ENCODE measurements at regions not wholly inside any gene's neighbourhood (a gene's known extent, or its start where the extent isn't known, plus 50 kb on each side); places are given as distances from the start of the nearest gene placed in this dataset.
A peak's percentile ranks its signal among the peaks of the same experiment; 100 is the strongest.

- FAIRE-seq = no peak
- no peak for TF ChIP-seq MAZ (IDR thresholded peaks at IDR 0.05; ENCODE audit: borderline replicate concordance, low read depth, low read length)
- TF ChIP-seq ZC3H11A (IDR thresholded peaks at IDR 0.05) = no peak
- TF ChIP-seq RFX5 (IDR thresholded peaks at IDR 0.05) = no peak
- no peak for TF ChIP-seq MAFK (IDR thresholded peaks at IDR 0.05; ENCODE audit: partially characterized antibody)
- TF ChIP-seq BCL3 (IDR thresholded peaks at IDR 0.05) = no peak
- TF ChIP-seq HOXA7 (CRISPR knock-in tag; IDR thresholded peaks at IDR 0.05) = no peak
- no peak for TF ChIP-seq ZFP36 (IDR thresholded peaks at IDR 0.05; ENCODE audit: borderline replicate concordance, partially characterized antibody)
- no peak for TF ChIP-seq ZNF302 (CRISPR knock-in tag; IDR thresholded peaks at IDR 0.05)
- no peak for TF ChIP-seq JUN (IDR thresholded peaks at IDR 0.05)
- no peak for TF ChIP-seq ZSCAN20 (CRISPR knock-in tag; IDR thresholded peaks at IDR 0.05)
- TF ChIP-seq ESRRA (IDR thresholded peaks at IDR 0.05; ENCODE audit: borderline replicate concordance, low read length) = no peak
- no peak for TF ChIP-seq KDM5A (IDR thresholded peaks at IDR 0.05)
- no peak for TF ChIP-seq SREBF2 (IDR thresholded peaks at IDR 0.05)
- no peak for TF ChIP-seq CBX2 (IDR thresholded peaks at IDR 0.05; ENCODE audit: borderline replicate concordance, low read depth)
- no peak for TF ChIP-seq KDM1A (IDR thresholded peaks at IDR 0.05; ENCODE audit: low read depth)
- TF ChIP-seq TFCP2L1 (CRISPR knock-in tag; IDR thresholded peaks at IDR 0.05) = no peak
- TF ChIP-seq NR3C1 (IDR thresholded peaks at IDR 0.05) = no peak
- no peak for ATAC-seq
- Histone ChIP-seq H3K27ac (peak overlapping the region in 1 of 2 experiments; percentile 43; a peak in 1 of 6 replicates), H3K4me1 (peaks cover 25% of the 10 kb centered on the region), H3K4me2 (no peak overlapping the region), H3K4me3 (no peak overlapping the region), H3K9me3 (no peaks in the 10 kb centered on the region)
- ChIA-PET POLR2A (no interaction called here), CTCF (interaction anchor here (0.8 kb wide), 1 partner anchor 20 kb away, joined by 3 read pairs; no protein-coding TSS in a partner anchor)
- WGBS (ENCODE audit: missing lambda C conversion rate) = 85% methylated on average over 2 of the region's 2 CpGs
- DNase-seq (ENCODE audit: low read depth in 1 of 2, low spot score in 1 of 2) = no peak
These were observed 56.4 kb upstream of the HHIP start for GRCh38 chr4:144589512-144589911.

GRCh38 chr4:144590020-144590419 lies 55.9 kb upstream of the HHIP start:
- Histone ChIP-seq H3K4me3 (no peak overlapping the region), H3K4me1 (peaks cover 20% of the 10 kb centered on the region), H3K4me2 (no peak overlapping the region), H3K9me3 (no peaks in the 10 kb centered on the region), H3K27ac (0 out of 6 replicates have a peak overlapping the region, but pooled peaks of 1 of the 2 experiments have one; percentile 43)
- ChIA-PET CTCF (interaction anchor here (0.6 kb wide), 1 partner anchor 48 kb away, joined by 4 read pairs; no protein-coding TSS in a partner anchor), POLR2A (no interaction called here)
- TF ChIP-seq USF2 (IDR thresholded peaks at IDR 0.05) (no peak), ZFP36 (IDR thresholded peaks at IDR 0.05; ENCODE audit: borderline replicate concordance, partially characterized antibody) (no peak), EHF (CRISPR knock-in tag; IDR thresholded peaks at IDR 0.05) (no peak), POLR2AphosphoS2 (conservative IDR thresholded peaks at IDR 0.05; ENCODE audit: low read length) (no peak), REST (IDR thresholded peaks at IDR 0.05) (no peak), ZNF302 (CRISPR knock-in tag; IDR thresholded peaks at IDR 0.05) (no peak), MAFK (IDR thresholded peaks at IDR 0.05; ENCODE audit: partially characterized antibody) (no peak), GATA3 (IDR thresholded peaks at IDR 0.05; ENCODE audit: borderline replicate concordance) (no peak), RNF2 (IDR thresholded peaks at IDR 0.05; ENCODE audit: borderline replicate concordance, low read depth) (no peak), CTCF (IDR thresholded peaks at IDR 0.05) (no peak), EHMT2 (IDR thresholded peaks at IDR 0.05; ENCODE audit: low read depth) (no peak)
- FAIRE-seq (no peak), DNase-seq (ENCODE audit: low read depth in 1 of 2, low spot score in 1 of 2) (no peak), ATAC-seq (no peak)
- 96% methylated on average over 1 of the region's 1 CpG for WGBS (ENCODE audit: missing lambda C conversion rate)

Measured in A549 (cell line).